CD4-positive, alpha-beta T cell treated with Interleukin-4 for 1 hour (primary cell): ENCODE measurements at regions not wholly inside any gene's neighbourhood (a gene's known extent, or its start where the extent isn't known, plus 50 kb on each side); places are given as distances from the start of the nearest gene placed in this dataset.
A peak's percentile ranks its signal among the peaks of the same experiment; 100 is the strongest.
"Not testable (repeated sequence)": the region's sequence is repeated elsewhere in the genome, so short reads cannot be mapped to it uniquely, and the experiment has no call there.

ENCODE experiments used
- DNase-seq, 2 donors: peaks; one replicate each; pipeline ENCODE4 v3.0.0-alpha.2; 2020 to 2022

DNA sequence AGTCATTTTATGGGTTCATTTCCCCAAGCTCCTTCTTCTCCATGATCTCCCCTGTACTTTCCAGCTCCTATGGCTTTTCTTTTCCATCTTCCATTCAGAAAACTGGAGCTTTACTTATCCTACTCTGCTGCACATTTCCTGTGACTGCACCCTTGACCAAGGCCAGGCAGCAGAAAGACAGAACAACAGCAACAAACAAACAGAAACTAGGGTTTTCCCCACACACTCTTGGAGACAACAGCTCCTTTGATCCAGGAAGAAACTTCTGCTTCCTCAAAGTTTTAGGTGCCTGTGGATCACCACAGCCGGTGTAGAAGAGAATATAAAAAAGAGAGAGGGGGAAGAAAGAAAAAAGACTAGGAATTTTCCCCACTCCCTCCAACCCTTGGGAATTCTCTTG, 342.3 kb upstream of the CFAP20DC start:
- no peak for DNase-seq

DNA sequence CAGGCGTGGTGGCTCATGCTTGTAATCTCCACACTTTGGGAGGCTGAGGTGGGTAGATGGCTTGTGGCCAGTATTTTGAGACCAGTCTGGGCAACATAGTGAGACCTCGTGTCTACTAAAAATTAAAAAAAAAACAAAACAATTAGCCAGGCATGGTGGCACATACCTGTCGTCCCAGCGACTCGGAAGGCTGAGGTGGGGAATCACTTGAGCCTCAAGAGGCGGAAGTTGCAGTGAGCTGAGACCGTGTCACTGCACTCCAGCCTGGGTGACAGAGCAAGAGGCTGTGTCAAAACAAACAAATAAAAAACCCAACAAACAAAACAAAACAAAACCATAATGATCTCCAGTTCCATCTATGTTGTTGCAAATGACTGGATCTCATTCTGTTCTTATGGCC, 341.3 kb upstream of the CFAP20DC start:
- DNase-seq, result no peak

DNA sequence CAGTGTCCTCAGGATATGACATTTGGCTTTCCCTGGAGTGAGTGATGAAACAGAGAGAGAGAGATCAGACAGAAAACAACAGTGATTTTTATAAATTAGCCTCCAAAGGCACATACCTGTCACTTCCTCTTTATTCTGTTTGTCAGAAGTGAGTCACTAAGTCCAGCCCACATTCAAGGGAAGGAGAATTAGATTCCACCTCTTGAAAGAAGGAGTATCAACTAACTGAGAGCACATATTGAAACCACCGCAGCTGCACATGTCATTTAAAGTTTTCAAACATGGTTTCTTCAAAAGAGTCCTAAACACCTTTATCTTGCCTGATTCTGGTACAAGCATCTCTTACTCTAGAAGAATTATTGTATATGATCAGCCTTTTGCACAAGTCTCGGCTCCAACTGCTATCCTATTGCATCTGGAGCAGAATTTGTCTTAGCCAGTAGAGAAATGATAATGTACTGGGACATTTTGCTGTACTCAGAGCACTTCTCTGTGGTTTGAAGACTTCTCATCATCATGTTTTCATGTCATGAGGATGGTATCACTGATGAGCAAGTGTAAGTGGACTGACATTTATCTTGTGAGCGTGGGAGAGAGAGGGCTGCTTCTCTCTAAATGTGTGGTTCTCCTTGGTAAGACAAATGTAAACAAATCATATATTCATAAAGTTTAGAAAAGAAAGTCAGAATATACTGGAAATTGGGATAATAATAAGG, 338.9 kb upstream of the CFAP20DC start:
- peak in 1 of 2 donors; percentile 29 for DNase-seq

DNA sequence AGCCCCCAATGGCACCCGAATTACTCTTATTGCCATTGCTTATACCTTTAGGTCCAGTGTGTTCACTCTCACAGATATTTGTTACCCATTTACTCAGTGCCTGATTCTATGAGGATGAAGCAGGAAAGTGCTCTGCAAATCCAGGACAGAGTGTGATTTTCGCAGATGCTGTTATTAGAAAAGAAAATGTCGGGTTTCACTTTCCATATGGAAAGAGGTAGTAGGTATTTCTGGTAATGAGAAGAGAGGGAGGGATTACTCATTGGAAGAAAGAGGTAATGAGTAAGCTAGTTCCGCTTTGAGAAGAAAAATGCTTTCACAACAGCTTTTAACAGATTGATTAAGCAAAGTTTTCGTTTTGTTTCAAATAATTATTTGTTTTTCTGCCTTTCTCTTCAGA, 336.3 kb upstream of the CFAP20DC start:
- DNase-seq, result peak in 1 of 2 donors; percentile 29

DNA sequence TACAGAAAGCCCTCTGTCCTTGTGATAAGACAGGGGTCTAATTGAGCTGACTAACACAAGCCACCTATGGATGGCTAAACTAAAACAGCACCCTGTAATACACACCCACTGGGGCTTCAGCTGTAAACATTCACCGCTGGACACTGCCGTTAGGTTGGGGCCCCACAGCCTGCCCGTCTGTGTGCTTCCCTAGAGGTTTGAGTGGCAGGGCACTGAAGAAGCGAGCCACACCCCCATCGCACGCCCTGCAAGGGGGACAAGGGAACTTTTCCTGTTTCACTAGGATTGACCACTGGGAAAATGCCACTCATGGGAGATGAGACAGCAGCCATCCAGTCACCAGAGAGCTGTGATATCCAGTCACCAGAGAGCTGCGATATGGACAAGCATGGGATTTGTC, 335.7 kb upstream of the CFAP20DC start:
- no peak for DNase-seq

DNA sequence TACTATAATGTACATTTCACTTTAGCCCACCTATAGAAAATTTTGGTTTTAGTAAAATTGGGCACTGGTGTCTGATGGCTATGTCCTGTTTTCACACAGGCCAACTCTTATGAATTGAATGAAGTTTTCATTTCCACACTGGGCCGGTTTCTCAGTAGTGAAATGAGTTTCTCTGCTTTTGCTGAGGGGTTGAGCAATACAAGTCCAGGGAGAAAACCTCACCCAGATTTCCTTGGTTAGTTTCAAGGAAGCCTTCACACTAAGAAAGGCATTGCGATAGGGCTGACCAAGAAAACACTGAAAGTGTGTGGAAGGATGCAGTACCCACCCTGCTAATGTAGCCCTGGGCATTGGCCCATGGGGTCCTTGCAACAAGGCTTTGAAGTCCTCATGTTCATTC, 331.5 kb upstream of the CFAP20DC start:
- DNase-seq, result no peak

DNA sequence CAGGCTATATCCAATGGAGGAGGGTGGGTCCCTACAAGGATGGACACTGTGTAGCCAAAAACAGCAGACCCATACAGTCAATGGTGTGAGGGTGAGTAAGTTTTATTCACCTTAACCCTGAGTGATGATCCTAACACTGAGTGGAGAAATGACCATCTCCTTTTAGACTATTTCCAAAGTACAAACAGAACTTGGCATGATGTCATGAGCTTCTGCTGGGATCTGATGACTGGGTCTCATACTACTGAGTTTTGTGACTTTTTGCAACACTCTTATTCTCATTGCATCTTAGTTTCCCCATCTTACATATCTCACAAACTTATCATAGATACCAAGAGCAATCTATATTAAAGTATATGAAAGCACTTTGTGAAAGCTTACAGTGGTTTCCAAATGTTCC, 330.3 kb upstream of the CFAP20DC start:
- no peak for DNase-seq

DNA sequence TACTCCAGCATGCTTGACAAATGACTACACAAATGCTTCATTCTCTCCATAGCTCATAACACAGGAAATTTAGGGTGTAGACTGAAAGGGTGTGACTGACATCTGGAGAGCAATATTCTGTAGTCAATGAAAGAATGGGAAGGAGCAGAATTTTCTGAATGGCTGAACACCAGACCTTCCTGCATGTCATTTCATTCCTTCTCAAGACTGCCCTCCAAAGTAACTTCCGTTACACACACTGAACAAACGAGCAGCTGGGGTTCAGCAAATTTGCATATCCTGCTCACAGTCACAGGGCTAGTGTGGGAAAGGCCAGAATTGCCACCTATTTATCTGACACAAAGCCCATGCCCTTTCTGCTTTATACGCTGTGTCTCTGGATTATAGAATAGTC, 325.0 kb upstream of the CFAP20DC start:
- no peak for DNase-seq

DNA sequence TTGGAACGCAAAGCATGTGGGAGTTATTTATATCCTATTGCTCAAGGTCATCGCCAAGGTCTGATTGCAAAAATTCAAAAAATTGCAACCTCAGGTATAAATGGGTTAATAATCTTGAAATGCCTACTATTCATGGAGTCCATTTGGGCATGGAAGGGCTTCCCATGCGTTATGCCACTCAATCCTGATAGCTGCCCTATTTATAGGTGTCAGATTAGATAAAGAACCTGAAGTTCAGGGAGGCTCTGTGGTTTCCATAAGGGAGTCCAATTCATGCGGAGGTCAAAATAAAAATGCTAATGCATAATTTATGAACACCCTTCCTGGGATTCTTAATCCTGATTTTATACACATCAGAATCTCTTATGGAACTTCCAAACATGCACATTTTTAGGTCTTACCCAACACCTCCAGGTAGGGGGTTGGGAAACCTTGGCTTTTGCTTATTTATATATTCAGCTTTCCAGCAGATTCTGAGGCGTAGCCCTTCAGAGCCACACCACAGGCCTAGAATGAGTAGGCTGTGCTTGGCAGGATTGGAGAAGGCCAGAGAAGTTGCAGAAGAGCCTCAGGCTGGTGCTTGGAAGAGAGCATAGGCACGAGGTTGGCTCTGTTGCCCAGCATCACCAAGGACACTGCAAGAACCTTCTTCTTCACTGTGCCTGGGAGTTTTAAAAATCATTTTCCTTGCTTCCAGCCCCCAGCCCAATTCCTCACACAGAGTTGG, 324.4 kb upstream of the CFAP20DC start:
- no peak for DNase-seq

DNA sequence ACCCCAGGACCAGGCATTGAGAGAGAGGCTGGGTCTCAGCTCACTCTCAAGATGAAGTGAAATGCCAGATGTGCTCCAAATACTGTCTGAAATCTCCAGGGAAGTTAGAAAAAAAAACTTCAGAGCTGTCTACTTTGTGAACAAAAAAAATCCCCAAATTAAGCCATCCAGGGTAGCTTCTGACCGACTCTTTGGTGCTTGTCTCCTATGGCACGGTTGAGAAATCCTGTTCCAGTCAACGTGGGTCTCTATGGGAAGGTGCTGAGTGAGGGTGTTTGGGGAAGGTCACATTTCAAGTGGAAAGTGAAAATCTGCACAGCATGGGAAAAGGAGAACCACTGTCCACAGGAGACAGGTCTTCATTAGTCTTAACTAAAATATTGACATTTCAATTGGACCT, 322.5 kb upstream of the CFAP20DC start:
- DNase-seq, result no peak

DNA sequence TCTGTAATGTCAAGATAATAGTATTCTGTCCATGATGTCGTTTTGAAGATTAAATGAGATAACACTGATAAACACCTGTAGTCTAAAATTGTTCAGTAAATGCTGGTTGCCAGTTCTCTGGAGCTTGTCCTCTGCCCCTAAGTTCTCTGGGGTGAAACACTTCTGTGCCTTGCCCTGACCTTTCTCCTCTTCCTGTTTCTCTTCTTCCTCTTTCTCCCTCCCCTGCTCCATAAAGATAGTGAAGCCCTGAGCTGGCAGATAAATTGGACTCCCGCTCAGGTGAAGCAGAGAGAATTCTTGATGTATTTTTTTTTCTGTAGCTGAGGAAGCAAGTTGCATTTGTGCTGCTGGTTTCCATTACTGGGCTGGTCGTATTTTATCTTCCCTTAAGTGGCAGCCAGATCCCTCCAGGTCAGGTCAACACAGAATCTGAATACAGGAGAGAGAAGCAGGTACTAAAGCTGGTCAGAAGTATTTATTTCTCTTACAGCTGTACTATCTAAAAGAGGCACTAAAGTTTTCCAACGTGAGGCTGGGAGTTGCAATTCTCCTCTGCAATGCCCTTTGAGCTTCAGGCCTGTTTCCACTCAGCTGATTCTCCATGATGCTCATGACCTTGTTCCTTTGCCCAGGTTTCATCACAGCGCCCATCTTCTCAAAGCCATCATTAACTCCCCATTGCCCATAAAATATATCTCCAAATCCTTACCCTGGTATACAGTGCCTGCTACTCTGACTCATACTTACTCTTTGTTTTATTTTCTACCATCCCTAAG, 319.3 kb upstream of the CFAP20DC start:
- no peak for DNase-seq

DNA sequence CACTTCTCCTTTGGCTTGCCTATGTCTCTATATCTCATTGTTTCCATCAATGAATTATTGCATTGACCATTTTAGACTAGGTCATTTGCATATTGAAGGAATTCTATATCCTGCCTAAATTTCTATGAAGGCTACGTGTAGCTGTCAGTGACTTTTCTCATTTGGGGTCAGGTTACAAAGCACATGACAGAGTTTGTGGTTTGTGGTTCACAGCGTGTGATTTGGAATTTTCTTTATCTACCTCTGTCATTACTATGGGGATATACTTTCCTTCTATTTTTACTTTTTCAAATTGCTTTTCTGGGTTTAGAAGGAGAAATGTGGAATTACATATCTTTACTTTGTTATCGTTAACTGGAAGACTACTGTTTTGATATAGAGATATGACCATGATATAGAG, 317.3 kb upstream of the CFAP20DC start:
- no peak for DNase-seq

DNA sequence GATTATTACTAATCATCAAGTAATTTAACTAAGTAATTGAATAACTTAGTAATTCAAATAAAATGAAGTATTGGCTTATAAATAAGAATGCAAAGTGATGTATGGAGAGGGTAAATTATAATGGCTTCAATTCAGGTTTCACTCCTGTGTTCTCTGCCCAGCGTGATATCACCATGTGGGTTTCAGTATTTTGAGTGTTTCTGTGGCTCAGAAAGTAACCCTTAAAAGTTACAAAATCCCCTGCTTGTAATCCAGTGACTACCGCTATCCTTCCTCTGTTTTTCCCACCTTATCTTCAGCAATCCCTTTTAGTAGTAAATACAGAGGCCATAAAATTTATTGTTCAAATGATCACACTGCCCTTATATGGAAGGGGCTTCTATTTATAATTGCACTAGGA, 316.4 kb upstream of the CFAP20DC start:
- DNase-seq, result no peak

DNA sequence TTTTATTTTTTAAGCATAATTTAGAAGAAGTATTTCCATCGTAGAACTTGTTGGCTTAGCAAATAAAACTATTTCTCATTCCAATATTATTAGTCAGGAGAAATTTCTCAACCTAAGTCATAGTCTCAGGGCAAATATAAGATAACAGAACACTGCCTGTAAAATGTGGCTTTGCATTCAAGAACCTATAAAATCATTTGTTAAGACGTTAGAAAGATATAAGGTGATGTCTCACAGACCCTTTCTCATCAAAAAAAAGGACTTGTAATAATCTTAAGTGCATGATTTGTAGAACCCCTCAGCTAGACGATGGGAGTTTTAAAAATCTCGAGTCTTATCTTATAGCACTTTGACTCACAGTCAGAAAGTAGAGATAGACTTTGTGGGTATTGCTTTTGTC, 314.7 kb upstream of the CFAP20DC start:
- DNase-seq, result no peak

DNA sequence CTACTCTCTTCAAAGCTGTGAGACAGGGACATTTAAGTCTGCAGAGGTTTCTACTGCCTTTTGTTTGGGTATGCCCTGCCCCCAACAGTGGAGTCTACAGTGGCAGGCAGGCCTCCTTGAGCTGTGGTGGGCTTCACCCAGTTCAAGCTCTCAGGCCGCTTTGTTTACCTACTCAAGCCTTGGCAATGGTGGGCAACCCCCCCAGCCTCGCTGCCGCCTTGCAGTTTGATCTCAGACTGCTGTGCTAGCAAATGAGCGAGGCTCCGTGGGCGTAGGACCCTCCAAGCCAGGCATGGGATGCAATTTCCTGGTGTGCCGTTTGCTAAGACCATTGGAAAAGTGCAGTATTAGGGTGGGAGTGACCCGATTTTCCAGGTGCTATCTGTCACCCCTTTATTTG, 310.5 kb upstream of the CFAP20DC start:
- not testable (repeated sequence) for DNase-seq

DNA sequence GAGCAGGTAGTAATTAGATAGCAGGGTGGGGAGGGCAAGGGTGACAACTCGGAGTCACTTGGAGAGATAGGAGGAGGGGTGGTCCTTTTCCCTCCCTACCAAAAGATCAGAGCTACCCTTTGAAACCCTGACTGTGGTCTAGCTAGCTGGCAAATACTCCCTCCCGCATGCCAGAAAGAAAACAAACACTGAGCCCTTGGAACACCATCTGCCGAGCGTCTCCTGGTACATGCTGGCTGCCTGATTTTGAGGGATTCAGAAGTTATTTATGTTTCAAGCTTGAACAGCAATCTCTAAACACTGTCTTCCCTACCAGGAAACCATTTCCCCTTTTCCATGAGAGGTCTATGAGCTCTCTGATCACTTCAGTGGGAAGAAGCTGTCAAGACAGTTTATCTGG, 291.6 kb upstream of the CFAP20DC start:
- DNase-seq, result no peak

DNA sequence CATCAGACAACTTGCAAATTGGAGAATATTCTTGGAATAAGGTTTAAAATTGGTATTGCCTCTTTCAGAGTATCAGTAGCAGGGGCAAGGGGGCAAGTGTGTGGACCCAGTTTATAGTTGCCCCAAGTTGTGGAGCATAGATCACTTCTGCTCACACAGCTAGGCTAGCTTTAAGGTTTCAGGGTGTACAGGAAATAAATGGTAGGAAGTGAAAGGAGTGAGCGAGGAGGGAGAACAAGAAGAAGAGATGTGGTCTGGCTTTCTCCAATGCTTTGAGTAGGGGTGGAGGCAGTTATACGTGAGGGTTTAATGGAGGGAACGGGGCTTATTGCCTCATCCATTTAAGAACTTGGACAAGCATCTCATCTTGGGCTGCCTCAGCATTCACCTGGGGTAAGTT, 290.0 kb upstream of the CFAP20DC start:
- DNase-seq, result no peak

DNA sequence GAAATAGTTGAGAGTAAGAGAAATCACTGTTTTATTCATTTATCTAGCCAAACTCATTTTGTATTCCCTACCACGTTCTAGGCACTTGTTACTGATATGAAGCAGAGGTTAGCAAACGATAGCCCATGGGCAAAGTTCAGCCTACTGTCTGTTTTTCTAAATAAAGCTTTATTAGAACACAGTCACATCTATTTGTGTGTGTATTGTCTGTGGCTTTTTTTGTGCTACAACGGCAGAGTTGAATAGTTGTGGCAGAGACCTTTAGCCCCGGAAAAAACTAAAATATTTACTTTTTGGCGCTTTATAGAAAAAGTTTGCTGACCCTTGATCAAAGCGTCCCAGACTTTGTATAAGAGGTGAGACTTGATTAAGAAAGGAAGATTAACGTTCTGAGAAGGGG, 289.1 kb upstream of the CFAP20DC start:
- no peak for DNase-seq

DNA sequence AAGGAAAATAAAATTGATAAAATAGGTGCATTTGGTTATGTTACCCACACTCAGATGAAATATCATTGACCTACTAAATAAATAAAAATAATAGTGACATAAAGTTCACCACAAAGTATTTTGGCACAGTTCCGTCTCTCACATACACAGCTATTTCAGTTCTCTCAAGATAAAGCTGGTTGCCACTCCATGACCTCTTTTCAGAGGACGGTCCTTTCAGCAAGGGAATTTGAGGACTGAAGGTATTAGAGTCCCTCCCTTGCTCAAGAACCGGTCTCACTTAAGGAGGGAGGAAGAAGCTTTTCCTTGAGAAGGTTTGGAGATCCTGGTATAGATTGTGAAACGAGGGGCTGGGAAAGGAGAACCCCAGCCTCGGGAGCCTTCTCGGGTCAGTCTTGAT, 285.5 kb upstream of the CFAP20DC start:
- no peak for DNase-seq

DNA sequence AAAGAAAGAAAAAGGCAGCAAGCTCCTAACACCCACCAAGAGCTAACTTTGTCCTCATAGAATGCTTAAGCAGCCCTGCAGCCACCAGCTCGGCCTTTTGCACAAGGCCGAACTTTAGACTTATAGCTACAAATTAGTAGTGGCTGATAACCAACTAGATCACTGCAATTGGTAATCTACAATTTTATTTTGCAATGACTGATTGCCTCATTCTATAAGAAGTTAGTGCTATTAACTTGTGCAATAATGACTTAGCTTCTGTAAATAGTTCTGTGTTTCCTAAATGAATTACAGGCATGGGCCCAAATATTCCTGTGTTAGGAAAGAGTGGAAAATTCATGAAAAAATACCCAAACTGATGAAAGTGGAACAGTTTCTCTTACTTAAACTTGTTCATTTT, 284.8 kb upstream of the CFAP20DC start:
- no peak for DNase-seq

DNA sequence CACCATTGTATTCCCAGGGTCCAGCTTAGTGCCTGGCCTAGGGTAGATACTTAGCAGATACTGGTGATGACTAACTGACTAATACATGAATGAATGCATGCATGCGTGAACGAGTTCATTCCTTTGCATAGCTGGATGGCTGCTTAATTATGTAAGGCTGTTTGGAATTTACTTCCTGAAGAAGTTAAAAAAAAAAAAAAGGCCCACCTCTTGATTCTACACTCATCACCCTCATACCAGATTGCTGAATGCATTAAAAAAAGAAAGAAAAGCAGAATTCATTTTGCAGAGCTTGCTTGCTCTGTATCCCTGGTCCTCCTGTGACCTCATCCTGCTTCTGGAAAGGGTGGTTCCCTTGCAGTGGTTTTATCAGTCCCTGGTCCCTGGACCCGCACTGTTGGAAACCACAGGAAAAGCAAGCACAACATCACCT, 277.6 kb upstream of the CFAP20DC start:
- no peak for DNase-seq

DNA sequence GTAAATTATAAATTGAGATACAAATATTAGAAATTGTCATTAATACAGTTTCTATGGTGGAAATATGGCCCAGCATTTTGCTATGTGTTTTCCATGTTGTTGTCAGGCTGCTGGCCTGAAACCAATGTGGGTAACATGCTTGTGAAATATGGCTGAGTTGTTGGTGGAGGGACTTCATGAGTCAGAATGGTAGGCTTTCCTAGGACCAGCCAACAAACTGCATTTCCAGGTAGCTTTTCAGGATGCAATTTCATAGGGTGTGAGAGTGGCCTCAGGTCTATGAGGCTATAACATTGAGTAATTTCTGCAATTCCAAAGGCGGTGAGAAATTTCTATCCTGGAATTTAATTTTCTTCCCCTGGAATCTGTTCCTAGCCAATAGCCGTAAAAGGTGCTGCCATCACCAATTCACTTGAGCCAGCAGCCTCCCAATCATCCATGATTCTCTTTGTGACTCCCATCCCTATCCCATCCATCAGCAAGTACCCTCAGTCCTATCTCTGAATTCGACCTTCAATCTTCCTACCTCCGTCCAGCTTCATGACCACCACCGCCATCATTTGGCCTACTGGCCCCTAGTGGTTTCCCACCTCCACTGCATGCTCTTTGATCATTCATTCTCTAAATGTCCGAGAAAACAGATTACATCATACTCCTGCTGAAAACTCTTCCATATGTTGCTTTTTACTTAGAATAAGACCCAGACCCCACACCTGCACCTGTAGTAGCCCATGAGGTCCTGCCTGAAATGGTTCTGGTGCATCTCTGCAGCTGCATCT, 276.6 kb upstream of the CFAP20DC start:
- no peak for DNase-seq

DNA sequence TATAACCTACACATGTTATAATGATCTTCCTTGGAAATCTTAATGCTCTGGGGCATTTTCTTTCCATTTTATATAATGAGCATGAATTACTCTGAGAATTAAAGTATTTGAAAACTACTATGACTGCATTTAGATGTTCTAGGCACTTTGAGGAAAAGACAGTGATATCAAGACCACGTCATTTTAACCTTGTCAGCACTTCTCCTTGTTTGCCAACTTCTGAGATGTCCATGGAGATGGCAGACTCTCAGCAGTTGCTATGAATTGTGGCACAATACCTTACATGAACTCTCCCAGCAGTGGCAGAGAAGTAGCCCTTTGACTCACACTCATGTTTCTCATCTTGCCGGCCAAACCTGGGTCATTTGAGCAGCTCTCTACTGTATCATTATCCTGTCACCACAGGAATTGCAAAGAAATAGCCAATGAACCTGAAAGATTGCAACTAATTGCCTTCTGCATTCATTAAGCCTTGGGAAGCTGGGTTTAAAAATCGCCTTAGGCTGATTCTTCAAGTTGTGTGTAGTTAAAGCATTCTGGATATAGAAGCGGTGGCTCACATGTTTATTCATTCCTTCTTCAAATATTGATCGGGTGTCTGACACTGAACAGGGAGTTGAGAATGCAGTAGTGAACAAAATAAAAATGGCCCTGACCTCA, 272.2 kb upstream of the CFAP20DC start:
- no peak for DNase-seq
